ENCODE measurements at regions not wholly inside any gene's neighbourhood (a gene's known extent, or its start where the extent isn't known, plus 50 kb on each side); places are given as distances from the start of the nearest gene placed in this dataset.

- DNase-seq (ENCODE audit: extremely low spot score, insufficient read length, low read depth) = no peak
- no peak for FAIRE-seq
Observed at GRCh38 chr4:184941671-184942418, 76.4 kb upstream of the HELT start.

- no peak for DNase-seq (ENCODE audit: extremely low spot score, insufficient read length, low read depth)
- no peak for FAIRE-seq
Observed at GRCh38 chr4:184942444-184943425, 75.6 kb upstream of the HELT start.

GRCh38 chr4:184949020-184949419 is 69.3 kb upstream of the HELT start:
- FAIRE-seq = no peak

GRCh38 chr4:184950117-184950830 is 68.0 kb upstream of the HELT start:
- FAIRE-seq = no peak
- no peak for DNase-seq (ENCODE audit: extremely low spot score, insufficient read length, low read depth)

More at GRCh38 chr4:184949020-184949419, 69.3 kb upstream of the HELT start:
- no peak for DNase-seq (ENCODE audit: extremely low spot score, insufficient read length, low read depth)

GRCh38 chr4:184950926-184951325 is 67.4 kb upstream of the HELT start:
- FAIRE-seq (no peak), DNase-seq (ENCODE audit: extremely low spot score, insufficient read length, low read depth) (no peak)

- FAIRE-seq (no peak), DNase-seq (ENCODE audit: extremely low spot score, insufficient read length, low read depth) (no peak)
Observed at GRCh38 chr4:184951668-184952160, 66.6 kb upstream of the HELT start.

GRCh38 chr4:184952522-184952921 is 65.8 kb upstream of the HELT start:
- FAIRE-seq = no peak
- no peak for DNase-seq (ENCODE audit: extremely low spot score, insufficient read length, low read depth)

GRCh38 chr4:184953421-184953945 is 64.8 kb upstream of the HELT start:
- no peak for FAIRE-seq
- no peak for DNase-seq (ENCODE audit: extremely low spot score, insufficient read length, low read depth)

- FAIRE-seq = no peak
- no peak for DNase-seq (ENCODE audit: extremely low spot score, insufficient read length, low read depth)
Observed at GRCh38 chr4:184953971-184954370, 64.3 kb upstream of the HELT start.

GRCh38 chr4:184954482-184954881 is 63.8 kb upstream of the HELT start:
- FAIRE-seq = no peak

GRCh38 chr4:184955116-184955515 is 63.2 kb upstream of the HELT start:
- FAIRE-seq (no peak), DNase-seq (ENCODE audit: extremely low spot score, insufficient read length, low read depth) (no peak)

More at GRCh38 chr4:184954482-184954881, 63.8 kb upstream of the HELT start:
- no peak for DNase-seq (ENCODE audit: extremely low spot score, insufficient read length, low read depth)

GRCh38 chr4:184955636-184956035 is 62.7 kb upstream of the HELT start:
- FAIRE-seq = no peak
- DNase-seq (ENCODE audit: extremely low spot score, insufficient read length, low read depth) = no peak

- no peak for DNase-seq (ENCODE audit: extremely low spot score, insufficient read length, low read depth)
- FAIRE-seq = no peak
Observed at GRCh38 chr4:184957446-184958115, 60.7 kb upstream of the HELT start.

GRCh38 chr4:184958127-184958922 is 60.0 kb upstream of the HELT start:
- no peak for DNase-seq (ENCODE audit: extremely low spot score, insufficient read length, low read depth)
- no peak for FAIRE-seq

- no peak for DNase-seq (ENCODE audit: extremely low spot score, insufficient read length, low read depth)
- FAIRE-seq = no peak
Observed at GRCh38 chr4:184958923-184959210, 59.4 kb upstream of the HELT start.

GRCh38 chr4:184959309-184959708 is 59.0 kb upstream of the HELT start:
- FAIRE-seq (no peak), DNase-seq (ENCODE audit: extremely low spot score, insufficient read length, low read depth) (no peak)

- no peak for DNase-seq (ENCODE audit: extremely low spot score, insufficient read length, low read depth)
- no peak for FAIRE-seq
Observed at GRCh38 chr4:184959786-184960185, 58.5 kb upstream of the HELT start.

- no peak for DNase-seq (ENCODE audit: extremely low spot score, insufficient read length, low read depth)
- no peak for FAIRE-seq
Observed at GRCh38 chr4:184960505-184960971, 57.8 kb upstream of the HELT start.

GRCh38 chr4:184961660-184962059 is 56.6 kb upstream of the HELT start:
- FAIRE-seq (no peak), DNase-seq (ENCODE audit: extremely low spot score, insufficient read length, low read depth) (no peak)

All from GM18507 (cell line).